ENCODE measurements at regions not wholly inside any gene's neighbourhood (a gene's known extent, or its start where the extent isn't known, plus 50 kb on each side); places are given as distances from the start of the nearest gene placed in this dataset.

DNA sequence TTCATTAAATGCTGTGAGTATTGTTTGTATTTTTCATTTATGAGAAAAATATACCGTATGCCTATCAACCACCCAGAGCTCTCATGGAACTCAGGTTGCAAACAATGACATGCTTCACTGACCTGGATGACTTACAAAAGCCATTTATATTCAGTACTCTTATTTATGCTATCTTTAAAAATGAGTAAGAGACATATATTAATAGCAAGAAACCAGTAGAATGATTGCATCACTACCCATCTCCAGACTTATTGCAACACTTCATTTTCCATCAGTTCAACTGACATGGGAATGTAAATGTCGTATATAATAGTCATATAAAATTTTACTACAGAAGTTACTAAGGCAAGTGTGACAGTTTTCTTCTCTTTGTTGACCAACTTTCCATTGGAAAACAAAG lies 69.1 kb downstream of the OTP start:
- no peak overlapping the region for H3K27ac ChIP-seq
- H3K36me3 ChIP-seq, result no peaks in the 10 kb centered on the region
- H3K4me1 ChIP-seq, result no peaks in the 10 kb centered on the region
- no peak for TF ChIP-seq CTCF (IDR thresholded peaks at IDR 0.05)
- no peak overlapping the region for H3K4me3 ChIP-seq
- no peak overlapping the region for H3K9ac ChIP-seq (ENCODE audit: low read depth in 2 of 2, low read length in 2 of 2)
- no peaks in the 10 kb centered on the region for H3K27me3 ChIP-seq
- no peaks in the 10 kb centered on the region for H3K9me3 ChIP-seq
- intact Hi-C loops (cut with DNase I), result no loop called here
- no peak for DNase-seq

GRCh38 chr5:77568555-77568954 lies 70.0 kb downstream of the OTP start:
- intact Hi-C loops (cut with DNase I), result no loop called here
- H3K9me3 ChIP-seq, result no peaks in the 10 kb centered on the region
- H3K27me3 ChIP-seq, result no peaks in the 10 kb centered on the region
- no peak overlapping the region for H3K27ac ChIP-seq
- H3K36me3 ChIP-seq, result no peaks in the 10 kb centered on the region
- H3K4me1 ChIP-seq, result no peaks in the 10 kb centered on the region
- H3K4me3 ChIP-seq, result no peak overlapping the region
- TF ChIP-seq CTCF (IDR thresholded peaks at IDR 0.05), result no peak
- DNase-seq, result no peak
- no peak overlapping the region for H3K9ac ChIP-seq (ENCODE audit: low read depth in 2 of 2, low read length in 2 of 2)

- Histone ChIP-seq H3K4me3 (no peak overlapping the region), H3K27me3 (no peaks in the 10 kb centered on the region), H3K4me1 (no peaks in the 10 kb centered on the region), H3K9me3 (no peaks in the 10 kb centered on the region), H3K36me3 (no peaks in the 10 kb centered on the region), H3K9ac (ENCODE audit: low read depth in 2 of 2, low read length in 2 of 2) (no peak overlapping the region), H3K27ac (no peak overlapping the region)
- no peak for DNase-seq
- intact Hi-C loops (cut with DNase I), result no loop called here
- no peak for TF ChIP-seq CTCF (IDR thresholded peaks at IDR 0.05)
These were observed 70.4 kb downstream of the OTP start for GRCh38 chr5:77568082-77568481.

GRCh38 chr5:77563475-77563874 lies 71.4 kb upstream of the WDR41 start:
- Histone ChIP-seq H3K9me3 (no peaks in the 10 kb centered on the region), H3K27me3 (no peaks in the 10 kb centered on the region), H3K36me3 (no peaks in the 10 kb centered on the region), H3K4me3 (no peak overlapping the region), H3K9ac (ENCODE audit: low read depth in 2 of 2, low read length in 2 of 2) (no peak overlapping the region), H3K4me1 (no peaks in the 10 kb centered on the region), H3K27ac (no peak overlapping the region)
- DNase-seq, result no peak
- no peak for TF ChIP-seq CTCF (IDR thresholded peaks at IDR 0.05)
- intact Hi-C loops (cut with DNase I), result loop anchor here (5.0 kb wide), 1 partner anchor 444 kb away; no protein-coding TSS in a partner anchor

- Histone ChIP-seq H3K4me3 (no peak overlapping the region), H3K4me1 (no peaks in the 10 kb centered on the region), H3K27me3 (no peaks in the 10 kb centered on the region), H3K27ac (no peak overlapping the region), H3K9ac (ENCODE audit: low read depth in 2 of 2, low read length in 2 of 2) (no peak overlapping the region), H3K36me3 (no peaks in the 10 kb centered on the region), H3K9me3 (no peaks in the 10 kb centered on the region)
- intact Hi-C loops (cut with DNase I), result loop anchor here (5.0 kb wide), 1 partner anchor 445 kb away; no protein-coding TSS in a partner anchor
- TF ChIP-seq CTCF (IDR thresholded peaks at IDR 0.05), result no peak
- DNase-seq, result no peak
These were observed 69.8 kb upstream of the WDR41 start for GRCh38 chr5:77561965-77562364.
